Ascending aorta (tissue), 2 donors: ENCODE measurements at regions not wholly inside any gene's neighbourhood (a gene's known extent, or its start where the extent isn't known, plus 50 kb on each side); places are given as distances from the start of the nearest gene placed in this dataset.

Source experiments
- DNase-seq, 2 donors: peaks; one replicate each; pipeline ENCODE4 v3.0.0-alpha.2; 2019; ENCODE audit warnings: low spot score in 2 of 2
- H3K27ac ChIP-seq, 2 donors: fragments of 200-600 bp; sonication (generic); one replicate each; pipeline ENCODE4 v1.5.1; 2016 to 2017; ENCODE audit warnings: mild to moderate bottlenecking in 1 of 2
- H3K27me3 ChIP-seq: fragments of 200-600 bp; sonication (generic); one replicate; pipeline ENCODE4 v1.5.1; 2017
- H3K36me3 ChIP-seq, 2 donors: fragments of 200-600 bp; sonication (generic); one replicate each; pipeline ENCODE4 v1.5.1; 2016
- H3K4me1 ChIP-seq, 2 donors: fragments of 200-600 bp; sonication (generic); one replicate each; pipeline ENCODE4 v1.5.1; 2016 to 2017; ENCODE audit warnings: mild to moderate bottlenecking in 1 of 2
- H3K4me3 ChIP-seq, 2 donors: fragments of 200-600 bp; sonication (generic); one replicate each; pipeline ENCODE4 v1.5.1; 2016 to 2017; ENCODE audit warnings: mild to moderate bottlenecking in 1 of 2
- H3K9me3 ChIP-seq, 2 donors: fragments of 200-600 bp; sonication (generic); one replicate each; pipeline ENCODE4 v1.5.1; 2016
- intact Hi-C: fragments of 100-400 bp; cut with DNase I; formaldehyde crosslinking; loops from one replicate; pipeline ENCODE4 v1.15.1; 2023
- TF ChIP-seq, protein P1 (sequence below), 3 experiments: fragments of 200-600 bp in 2 of 3; fragments of 450-650 bp in 1 of 3; sonication (generic) in 2 of 3; IDR thresholded peaks; one replicate each; pipeline ENCODE4 v1.5.1; 2016 to 2019; ENCODE audit warnings: antibody characterized with exemption in 3 of 3, mild to moderate bottlenecking in 1 of 3, moderate library complexity in 1 of 3

DNA sequence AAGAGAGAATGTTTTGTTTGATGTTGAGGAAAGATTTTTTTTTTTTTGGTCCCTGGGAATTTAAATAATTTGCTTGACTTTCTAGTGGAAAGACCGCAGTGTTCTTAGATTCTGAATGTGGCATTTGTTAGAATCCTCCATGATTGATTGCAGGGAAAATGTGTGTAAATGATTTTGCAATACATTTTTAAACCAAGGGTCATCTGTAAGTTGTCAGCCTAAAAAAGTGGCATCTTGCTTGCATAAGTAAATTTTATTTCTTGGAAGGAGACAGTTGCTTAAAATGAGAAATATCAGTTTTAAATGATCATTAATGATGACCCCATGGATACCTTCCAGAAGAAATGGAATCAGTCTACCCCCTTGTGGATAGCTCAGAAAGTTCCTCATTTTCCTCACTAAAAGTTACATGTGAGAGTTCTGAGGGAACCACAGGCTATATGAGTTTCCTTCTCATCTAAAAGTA is 105.1 kb upstream of the SLC25A48 start:
- no peak overlapping the region for H3K27ac ChIP-seq
- H3K36me3 ChIP-seq, result no peaks in the 10 kb centered on the region
- intact Hi-C loops, result no loop called here
- H3K4me1 ChIP-seq, result no peaks in the 10 kb centered on the region
- DNase-seq, result no peak
- TF ChIP-seq, protein P1, sequence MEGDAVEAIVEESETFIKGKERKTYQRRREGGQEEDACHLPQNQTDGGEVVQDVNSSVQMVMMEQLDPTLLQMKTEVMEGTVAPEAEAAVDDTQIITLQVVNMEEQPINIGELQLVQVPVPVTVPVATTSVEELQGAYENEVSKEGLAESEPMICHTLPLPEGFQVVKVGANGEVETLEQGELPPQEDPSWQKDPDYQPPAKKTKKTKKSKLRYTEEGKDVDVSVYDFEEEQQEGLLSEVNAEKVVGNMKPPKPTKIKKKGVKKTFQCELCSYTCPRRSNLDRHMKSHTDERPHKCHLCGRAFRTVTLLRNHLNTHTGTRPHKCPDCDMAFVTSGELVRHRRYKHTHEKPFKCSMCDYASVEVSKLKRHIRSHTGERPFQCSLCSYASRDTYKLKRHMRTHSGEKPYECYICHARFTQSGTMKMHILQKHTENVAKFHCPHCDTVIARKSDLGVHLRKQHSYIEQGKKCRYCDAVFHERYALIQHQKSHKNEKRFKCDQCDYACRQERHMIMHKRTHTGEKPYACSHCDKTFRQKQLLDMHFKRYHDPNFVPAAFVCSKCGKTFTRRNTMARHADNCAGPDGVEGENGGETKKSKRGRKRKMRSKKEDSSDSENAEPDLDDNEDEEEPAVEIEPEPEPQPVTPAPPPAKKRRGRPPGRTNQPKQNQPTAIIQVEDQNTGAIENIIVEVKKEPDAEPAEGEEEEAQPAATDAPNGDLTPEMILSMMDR (IDR thresholded peaks at IDR 0.05), result no peak
- H3K27me3 ChIP-seq, result no peaks in the 10 kb centered on the region
- H3K9me3 ChIP-seq, result no peaks in the 10 kb centered on the region
- no peak overlapping the region for H3K4me3 ChIP-seq

DNA sequence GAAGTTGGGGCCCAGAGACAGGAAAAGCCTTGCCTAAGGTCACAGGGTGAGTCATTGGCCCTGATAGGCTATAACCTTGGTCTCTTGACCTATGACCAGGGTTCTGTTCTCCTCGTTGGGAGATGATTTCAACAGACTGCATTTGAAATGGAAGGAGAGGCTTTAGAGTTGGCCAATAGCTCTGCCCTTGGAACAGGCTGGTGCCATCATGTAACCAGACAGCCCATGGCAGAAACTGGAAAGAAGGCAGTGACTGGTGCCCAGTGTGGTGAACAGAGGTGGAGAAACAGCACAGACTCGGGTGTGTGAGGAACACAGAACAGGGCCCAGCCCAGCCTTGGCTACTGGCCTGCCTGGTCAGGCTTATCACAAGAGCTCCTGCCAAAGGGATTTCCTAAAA is 109.8 kb upstream of the SLC25A48 start:
- H3K27ac ChIP-seq, result no peak overlapping the region
- intact Hi-C loops, result no loop called here
- DNase-seq, result no peak
- TF ChIP-seq, protein P1 (IDR thresholded peaks at IDR 0.05), result no peak
- no peaks in the 10 kb centered on the region for H3K4me1 ChIP-seq
- H3K36me3 ChIP-seq, result no peaks in the 10 kb centered on the region
- H3K4me3 ChIP-seq, result no peak overlapping the region
- H3K27me3 ChIP-seq, result no peaks in the 10 kb centered on the region
- no peaks in the 10 kb centered on the region for H3K9me3 ChIP-seq

DNA sequence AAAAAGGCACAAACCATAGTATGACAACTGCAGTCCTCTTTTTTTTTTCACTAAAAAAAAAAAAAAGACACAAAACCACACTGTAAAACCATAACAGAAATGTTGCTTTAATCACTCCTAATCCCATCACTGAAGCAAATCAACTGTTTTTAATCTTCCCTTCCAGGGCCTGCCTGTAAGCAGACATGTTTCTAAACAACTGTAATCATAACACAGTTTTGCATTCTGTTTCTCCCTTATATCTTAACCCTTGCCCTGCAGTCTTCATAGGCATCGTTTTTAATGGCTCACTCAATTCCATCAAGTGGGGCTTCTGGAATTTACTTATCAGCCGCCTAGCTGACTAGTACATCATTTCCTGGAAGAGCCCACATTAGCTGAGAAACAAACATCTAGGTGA is 111.0 kb upstream of the SLC25A48 start:
- TF ChIP-seq, protein P1 (IDR thresholded peaks at IDR 0.05), result no peak
- Histone ChIP-seq H3K27me3 (no peaks in the 10 kb centered on the region), H3K9me3 (no peaks in the 10 kb centered on the region), H3K27ac (no peak overlapping the region), H3K36me3 (no peaks in the 10 kb centered on the region), H3K4me3 (no peak overlapping the region), H3K4me1 (no peaks in the 10 kb centered on the region)
- DNase-seq, result no peak
- intact Hi-C loops, result no loop called here

DNA sequence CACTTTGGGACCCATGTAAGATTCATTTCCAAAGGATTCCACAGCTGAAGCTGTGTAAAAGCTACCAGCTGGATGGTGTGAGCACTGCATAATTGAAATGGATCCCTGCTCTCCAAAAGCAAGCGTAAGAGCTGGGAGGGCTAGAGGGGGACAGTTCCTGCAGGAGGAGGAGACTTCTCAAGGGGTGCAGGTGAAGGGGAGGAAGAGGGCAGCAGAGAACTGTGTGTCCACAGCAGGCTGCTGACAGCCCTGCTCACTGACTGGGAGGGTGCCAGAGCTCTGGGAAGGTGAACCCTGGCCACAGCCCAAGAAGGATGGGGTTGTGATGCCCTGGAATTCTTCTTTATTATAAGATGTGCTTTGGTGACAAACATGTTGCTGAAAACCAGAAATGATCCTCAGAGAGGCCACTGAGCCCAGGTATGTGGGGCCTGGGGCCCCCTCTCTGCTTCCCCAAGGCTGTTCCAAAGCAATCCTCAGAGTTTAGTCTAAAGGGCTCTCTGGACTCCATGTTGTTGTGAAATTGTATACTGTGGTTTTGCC is 112.8 kb upstream of the SLC25A48 start:
- intact Hi-C loops, result no loop called here
- Histone ChIP-seq H3K27me3 (no peaks in the 10 kb centered on the region), H3K4me1 (no peaks in the 10 kb centered on the region), H3K36me3 (no peaks in the 10 kb centered on the region), H3K4me3 (no peak overlapping the region), H3K27ac (no peak overlapping the region), H3K9me3 (no peaks in the 10 kb centered on the region)
- DNase-seq, result no peak
- TF ChIP-seq, protein P1 (IDR thresholded peaks at IDR 0.05), result no peak

DNA sequence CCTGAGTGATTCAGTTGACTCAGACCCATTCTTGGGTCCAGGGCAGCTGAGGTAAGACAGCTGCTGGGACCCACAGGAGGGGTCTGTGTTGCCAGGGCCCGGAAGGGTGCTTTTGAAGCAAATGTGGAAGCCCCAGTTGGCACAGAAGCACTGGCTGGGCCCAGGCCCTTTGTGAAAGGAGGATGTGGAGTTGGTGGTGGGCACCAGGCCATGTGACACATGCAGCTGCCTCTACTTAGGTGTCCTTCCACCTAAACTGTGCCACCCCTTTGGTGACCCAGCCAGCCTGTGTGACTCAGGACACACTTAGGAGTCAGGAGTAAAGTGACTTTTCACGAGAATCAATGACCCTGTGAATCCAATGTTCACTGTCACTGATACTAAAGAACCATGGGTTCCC is 114.3 kb upstream of the SLC25A48 start:
- Histone ChIP-seq H3K9me3 (no peaks in the 10 kb centered on the region), H3K27me3 (no peaks in the 10 kb centered on the region), H3K4me3 (no peak overlapping the region), H3K36me3 (no peaks in the 10 kb centered on the region), H3K27ac (no peak overlapping the region), H3K4me1 (no peaks in the 10 kb centered on the region)
- intact Hi-C loops, result no loop called here
- DNase-seq, result no peak
- TF ChIP-seq, protein P1 (IDR thresholded peaks at IDR 0.05), result no peak
